Neuronal stem cell (in vitro differentiated cells): ENCODE measurements at regions not wholly inside any gene's neighbourhood (a gene's known extent, or its start where the extent isn't known, plus 50 kb on each side); places are given as distances from the start of the nearest gene placed in this dataset.

ENCODE experiments used
- DNase-seq: peaks from one replicate; pipeline ENCODE4 v3.0.0-alpha.2; 2013; ENCODE audit warnings: low spot score
- H2AFZ ChIP-seq: one replicate; pipeline ENCODE4 v1.6.1; 2013; ENCODE audit warnings: mild to moderate bottlenecking, low read length, inconsistent platforms
- H2AK5ac ChIP-seq: 2 replicates; pipeline ENCODE4 v1.6.1; 2013; ENCODE audit warnings: low read depth, mild to moderate bottlenecking, inconsistent platforms, low read length, moderate library complexity, mixed read lengths
- H2BK120ac ChIP-seq: 2 replicates; pipeline ENCODE4 v1.6.1; 2013; ENCODE audit warnings: low read depth, mild to moderate bottlenecking, inconsistent platforms, low read length, moderate library complexity, mixed read lengths
- H2BK12ac ChIP-seq: one replicate; pipeline ENCODE4 v1.6.1; 2013; ENCODE audit warnings: low read length, inconsistent platforms
- H2BK15ac ChIP-seq: 2 replicates; pipeline ENCODE4 v1.6.1; 2013; ENCODE audit warnings: mild to moderate bottlenecking, low read length, inconsistent platforms, mixed read lengths
- H2BK5ac ChIP-seq: one replicate; pipeline ENCODE4 v1.6.1; 2013; ENCODE audit warnings: inconsistent platforms, mild to moderate bottlenecking, low read length, moderate library complexity
- H3K14ac ChIP-seq: one replicate; pipeline ENCODE4 v1.6.1; 2013; ENCODE audit warnings: low read length, inconsistent platforms
- H3K18ac ChIP-seq: 2 replicates; pipeline ENCODE4 v1.6.1; 2013; ENCODE audit warnings: low read length, inconsistent platforms
- H3K23ac ChIP-seq: 2 replicates; pipeline ENCODE4 v1.6.1; 2013; ENCODE audit warnings: low read depth, mild to moderate bottlenecking, mixed read lengths, low read length, inconsistent platforms; ENCODE audit not compliant: poor library complexity
- H3K27ac ChIP-seq: replicated peaks from 3 replicates; pipeline ENCODE4 v1.5.1; 2013; ENCODE audit warnings: low read length, inconsistent platforms
- H3K27me3 ChIP-seq, 3 experiments: 2 replicates each; pipeline ENCODE4 v1.6.1; 2013; ENCODE audit warnings: low read length in 3 of 3, mild to moderate bottlenecking in 2 of 3, inconsistent platforms in 1 of 3, low read depth in 1 of 3, mixed read lengths in 1 of 3, moderate library complexity in 1 of 3; ENCODE audit not compliant: control insufficient read depth in 3 of 3, insufficient read depth in 3 of 3
- H3K36me3 ChIP-seq, 2 donors: replicated peaks in 1 of 2; 2 replicates each; pipeline ENCODE4 v1.6.1; 2013; ENCODE audit warnings: low read length in 2 of 2; ENCODE audit not compliant: control insufficient read depth in 2 of 2, insufficient read depth in 2 of 2
- H3K4ac ChIP-seq: 2 replicates; pipeline ENCODE4 v1.6.1; 2013; ENCODE audit warnings: inconsistent platforms, mild to moderate bottlenecking, low read length, moderate library complexity
- H3K4me1 ChIP-seq, 2 donors: 1 replicate in 1 of 2; 2 replicates in 1 of 2; pipeline ENCODE4 v1.6.1; 2013; ENCODE audit warnings: low read length in 2 of 2, low read depth in 1 of 2; ENCODE audit not compliant: control insufficient read depth in 2 of 2, insufficient read depth in 1 of 2
- H3K4me2 ChIP-seq: one replicate; pipeline ENCODE4 v1.6.1; 2013; ENCODE audit warnings: mild to moderate bottlenecking, low read length, inconsistent platforms; ENCODE audit not compliant: insufficient read depth, poor library complexity, severe bottlenecking
- H3K4me3 ChIP-seq, 2 donors: 2 replicates each; pipeline ENCODE4 v1.5.1; 2013; ENCODE audit warnings: low read length in 2 of 2, mild to moderate bottlenecking in 2 of 2, inconsistent platforms in 1 of 2, moderate library complexity in 1 of 2
- H3K79me1 ChIP-seq: one replicate; pipeline ENCODE4 v1.6.1; 2013; ENCODE audit warnings: low read depth, mild to moderate bottlenecking, inconsistent platforms, low read length, moderate library complexity
- H3K9ac ChIP-seq: one replicate; pipeline ENCODE4 v1.6.1; 2013; ENCODE audit warnings: mild to moderate bottlenecking, low read depth, low read length, inconsistent platforms; ENCODE audit not compliant: poor library complexity
- H3K9me3 ChIP-seq, 2 donors: replicated peaks in 1 of 2; 2 replicates each; pipeline versions ENCODE3 to v1.6.1; 2013; ENCODE audit warnings: low read length in 2 of 2, mild to moderate bottlenecking in 2 of 2, inconsistent platforms in 1 of 2, low read depth in 1 of 2, mixed read lengths in 1 of 2, moderate library complexity in 1 of 2; ENCODE audit not compliant: control insufficient read depth in 2 of 2, insufficient read depth in 1 of 2
- H4K8ac ChIP-seq: one replicate; pipeline ENCODE4 v1.6.1; 2013; ENCODE audit warnings: low read depth, mild to moderate bottlenecking, inconsistent platforms, low read length, moderate library complexity
- H4K91ac ChIP-seq: one replicate; pipeline ENCODE4 v1.6.1; 2013; ENCODE audit warnings: low read length, low read depth, mild to moderate bottlenecking, inconsistent platforms; ENCODE audit not compliant: poor library complexity
- WGBS, 2 donors: extraction: QIAGEN DNeasy Blood & Tissue Kit; methylation state at CpG; one replicate each; pipeline ENCODE4 v1.1.7; 2013; ENCODE audit warnings: missing lambda C conversion rate in 2 of 2, mixed read lengths in 1 of 2; ENCODE audit not compliant: insufficient read length in 2 of 2, insufficient replicate concordance in 1 of 2; ENCODE audit errors: extremely low coverage in 2 of 2; 5-methylcytosine and 5-hydroxymethylcytosine counted together

- no peak for DNase-seq
- Histone ChIP-seq H3K4me2 (no peak overlapping the region), H3K4me1 (no peaks in the 10 kb centered on the region), H2BK15ac (no peak overlapping the region), H3K4me3 (no peak overlapping the region), H3K18ac (no peak overlapping the region), H3K23ac (no peak overlapping the region), H2BK12ac (no peak overlapping the region), H3K36me3 (no peaks in the 10 kb centered on the region), H2BK5ac (no peak overlapping the region), H3K27ac (no peak overlapping the region), H4K91ac (no peak overlapping the region), H2BK120ac (no peak overlapping the region), H2AFZ (no peak overlapping the region), H2AK5ac (no peak overlapping the region), H3K9me3 (no peaks in the 10 kb centered on the region), H3K9ac (no peak overlapping the region), H3K14ac (no peak overlapping the region), H4K8ac (no peak overlapping the region), H3K79me1 (no peaks in the 10 kb centered on the region), H3K27me3 (no peaks in the 10 kb centered on the region), H3K4ac (no peak overlapping the region)
- no CpG with 5 or more reads among the region's 1 CpG for WGBS, 2 donors
Observed at GRCh38 chr5:97364731-97365130, 181.7 kb upstream of the RIOK2 start.

GRCh38 chr5:97365163-97365845, 182.3 kb upstream of the RIOK2 start:
- H3K4me1 ChIP-seq = no peaks in the 10 kb centered on the region
- H2BK120ac ChIP-seq = no peak overlapping the region
- H3K79me1 ChIP-seq = no peaks in the 10 kb centered on the region
- H3K4me2 ChIP-seq = no peak overlapping the region
- H2AFZ ChIP-seq = no peak overlapping the region
- H2BK15ac ChIP-seq = no peak overlapping the region
- no peak overlapping the region for H2AK5ac ChIP-seq
- no peak overlapping the region for H3K14ac ChIP-seq
- no peak overlapping the region for H4K91ac ChIP-seq
- H2BK12ac ChIP-seq = no peak overlapping the region
- no peaks in the 10 kb centered on the region for H3K9me3 ChIP-seq
- H3K27me3 ChIP-seq = no peaks in the 10 kb centered on the region
- no peak overlapping the region for H3K9ac ChIP-seq
- H3K18ac ChIP-seq = no peak overlapping the region
- H3K27ac ChIP-seq = no peak overlapping the region
- no peak overlapping the region for H2BK5ac ChIP-seq
- no peak overlapping the region for H3K23ac ChIP-seq
- DNase-seq = no peak
- H3K36me3 ChIP-seq = no peaks in the 10 kb centered on the region
- no peak overlapping the region for H3K4ac ChIP-seq
- H4K8ac ChIP-seq = no peak overlapping the region
- no peak overlapping the region for H3K4me3 ChIP-seq

- no peak overlapping the region for H3K4me3 ChIP-seq
- H3K18ac ChIP-seq = no peak overlapping the region
- no peak overlapping the region for H3K27ac ChIP-seq
- no peak overlapping the region for H2AFZ ChIP-seq
- H2BK15ac ChIP-seq = no peak overlapping the region
- no peaks in the 10 kb centered on the region for H3K79me1 ChIP-seq
- no peak overlapping the region for H2BK5ac ChIP-seq
- H3K23ac ChIP-seq = no peak overlapping the region
- H3K14ac ChIP-seq = no peak overlapping the region
- H4K91ac ChIP-seq = no peak overlapping the region
- no peak overlapping the region for H3K4me2 ChIP-seq
- no peaks in the 10 kb centered on the region for H3K9me3 ChIP-seq
- no peaks in the 10 kb centered on the region for H3K27me3 ChIP-seq
- H2AK5ac ChIP-seq = no peak overlapping the region
- H4K8ac ChIP-seq = no peak overlapping the region
- H2BK12ac ChIP-seq = no peak overlapping the region
- no peak overlapping the region for H3K9ac ChIP-seq
- WGBS, 2 donors = no CpG with 5 or more reads among the region's 4 CpGs
- no peaks in the 10 kb centered on the region for H3K4me1 ChIP-seq
- no peak overlapping the region for H3K4ac ChIP-seq
- H3K36me3 ChIP-seq = no peaks in the 10 kb centered on the region
- no peak overlapping the region for H2BK120ac ChIP-seq
- no peak for DNase-seq
Observed at GRCh38 chr5:97365918-97366317, 182.9 kb upstream of the RIOK2 start.

- H2BK15ac ChIP-seq = no peak overlapping the region
- H3K4me3 ChIP-seq = no peak overlapping the region
- H3K9ac ChIP-seq = no peak overlapping the region
- H2BK120ac ChIP-seq = no peak overlapping the region
- H4K8ac ChIP-seq = no peak overlapping the region
- no peak overlapping the region for H4K91ac ChIP-seq
- peaks cover 0 to 3% (median 0%) of the 10 kb centered on the region in 3 experiments for H3K27me3 ChIP-seq
- H3K9me3 ChIP-seq = no peaks in the 10 kb centered on the region
- H3K27ac ChIP-seq = no peak overlapping the region
- no peak overlapping the region for H2AFZ ChIP-seq
- no peak overlapping the region for H3K4ac ChIP-seq
- H3K23ac ChIP-seq = no peak overlapping the region
- no peaks in the 10 kb centered on the region for H3K36me3 ChIP-seq
- no peaks in the 10 kb centered on the region for H3K4me1 ChIP-seq
- no peak overlapping the region for H3K18ac ChIP-seq
- H2BK12ac ChIP-seq = no peak overlapping the region
- H3K79me1 ChIP-seq = no peaks in the 10 kb centered on the region
- H2BK5ac ChIP-seq = no peak overlapping the region
- no peak overlapping the region for H2AK5ac ChIP-seq
- no peak overlapping the region for H3K4me2 ChIP-seq
- H3K14ac ChIP-seq = no peak overlapping the region
- DNase-seq = no peak
Observed at GRCh38 chr5:97375959-97376358, 192.9 kb upstream of the RIOK2 start.
